ENCODE measurements at regions not wholly inside any gene's neighbourhood (a gene's known extent, or its start where the extent isn't known, plus 50 kb on each side); places are given as distances from the start of the nearest gene placed in this dataset.
"Not testable (repeated sequence)": the region's sequence is repeated elsewhere in the genome, so short reads cannot be mapped to it uniquely, and the experiment has no call there.

- no peak for DNase-seq
Measured at GRCh38 chr3:165984589-165984988, 147.4 kb upstream of the BCHE start.

GRCh38 chr3:165983284-165983683 lies 146.1 kb upstream of the BCHE start:
- DNase-seq: no peak

- DNase-seq: no peak
Measured at GRCh38 chr3:165981318-165981717, 144.1 kb upstream of the BCHE start.

GRCh38 chr3:165960825-165961224 lies 123.6 kb upstream of the BCHE start:
- not testable (repeated sequence) for DNase-seq

- DNase-seq: no peak
Measured at GRCh38 chr3:165954171-165954570, 116.9 kb upstream of the BCHE start.

GRCh38 chr3:165946360-165946759 lies 109.1 kb upstream of the BCHE start:
- DNase-seq: no peak

- no peak for DNase-seq
Measured at GRCh38 chr3:165938986-165939540, 101.8 kb upstream of the BCHE start.

GRCh38 chr3:165936081-165936480 lies 98.9 kb upstream of the BCHE start:
- not testable (repeated sequence) for DNase-seq

- not testable (repeated sequence) for DNase-seq
Measured at GRCh38 chr3:165924301-165924791, 87.1 kb upstream of the BCHE start.

- DNase-seq: no peak
Measured at GRCh38 chr3:165920984-165921383, 83.8 kb upstream of the BCHE start.

GRCh38 chr3:165919284-165919683 lies 82.1 kb upstream of the BCHE start:
- DNase-seq: no peak

- DNase-seq: no peak
Measured at GRCh38 chr3:165918657-165918979, 81.4 kb upstream of the BCHE start.

GRCh38 chr3:165917938-165918656 lies 80.9 kb upstream of the BCHE start:
- DNase-seq: not testable (repeated sequence)

GRCh38 chr3:165915104-165915503 lies 77.9 kb upstream of the BCHE start:
- not testable (repeated sequence) for DNase-seq

- no peak for DNase-seq
Measured at GRCh38 chr3:165903885-165904630, 66.8 kb upstream of the BCHE start.

- no peak for DNase-seq
Measured at GRCh38 chr3:165899066-165899465, 61.8 kb upstream of the BCHE start.

- no peak for DNase-seq
Measured at GRCh38 chr3:165897137-165897536, 59.9 kb upstream of the BCHE start.

GRCh38 chr3:165895919-165896318 lies 58.7 kb upstream of the BCHE start:
- DNase-seq: no peak

- DNase-seq: no peak
Measured at GRCh38 chr3:165892565-165892964, 55.3 kb upstream of the BCHE start.

All from activated effector memory CD4-positive, alpha-beta T cell treated with anti-CD3 and anti-CD28 coated beads, Interleukin-2, amount 50 U/mL, for 16 hours (primary cell).